GM12875 (cell line): ENCODE measurements at regions not wholly inside any gene's neighbourhood (a gene's known extent, or its start where the extent isn't known, plus 50 kb on each side); places are given as distances from the start of the nearest gene placed in this dataset.

Experiments
- H3K4me3 ChIP-seq: one replicate; pipeline ENCODE4 v1.5.1; 2011; ENCODE audit warnings: low read depth, low read length, control low read depth
- CTCF ChIP-seq: IDR thresholded peaks from 2 replicates; pipeline ENCODE4 v1.5.1; 2011; ENCODE audit warnings: low read depth, mild to moderate bottlenecking, control low read depth, inconsistent platforms, low read length, moderate library complexity, borderline replicate concordance; ENCODE audit not compliant: insufficient read depth

GRCh38 chr16:77116856-77117255, 74.1 kb upstream of the MON1B start:
- H3K4me3 ChIP-seq, result no peak overlapping the region
- TF ChIP-seq CTCF, result no peak

- no peak overlapping the region for H3K4me3 ChIP-seq
- TF ChIP-seq CTCF, result no peak
Observed at GRCh38 chr16:77117707-77118106, 73.3 kb upstream of the MON1B start.

- TF ChIP-seq CTCF, result no peak
Observed at GRCh38 chr16:77131398-77131797, 59.6 kb upstream of the MON1B start.

GRCh38 chr16:77132051-77132618, 58.9 kb upstream of the MON1B start:
- no peak overlapping the region for H3K4me3 ChIP-seq
- TF ChIP-seq CTCF, result no peak

More at GRCh38 chr16:77131398-77131797, 59.6 kb upstream of the MON1B start:
- no peak overlapping the region for H3K4me3 ChIP-seq

GRCh38 chr16:77133706-77134105, 57.3 kb upstream of the MON1B start:
- H3K4me3 ChIP-seq, result no peak overlapping the region
- no peak for TF ChIP-seq CTCF

GRCh38 chr16:77137045-77137444, 53.9 kb upstream of the MON1B start:
- H3K4me3 ChIP-seq, result no peak overlapping the region
- no peak for TF ChIP-seq CTCF
